ENCODE measurements at regions not wholly inside any gene's neighbourhood (a gene's known extent, or its start where the extent isn't known, plus 50 kb on each side); places are given as distances from the start of the nearest gene placed in this dataset.

GRCh38 chr17:54784305-54784704, 116.3 kb upstream of the TOM1L1 start:
- TF ChIP-seq CTCF (IDR thresholded peaks at IDR 0.05) (no peak), POLR2A (IDR thresholded peaks at IDR 0.05) (no peak)

Data from esophagus squamous epithelium (tissue), 4 donors.